ENCODE measurements at regions not wholly inside any gene's neighbourhood (a gene's known extent, or its start where the extent isn't known, plus 50 kb on each side); places are given as distances from the start of the nearest gene placed in this dataset.

GRCh38 chr3:187821616-187822317 lies 76.5 kb upstream of the BCL6 start:
- no peak for TF ChIP-seq CTCF (conservative IDR thresholded peaks at IDR 0.05; ENCODE audit: low read length)
- TF ChIP-seq EZH2phosphoT487 (IDR thresholded peaks at IDR 0.05; ENCODE audit: borderline replicate concordance, low read depth, low read length) = no peak
